NCI-H2107 treated with DMSO at 0.1 percent for 48 hours (cell line): ENCODE measurements at regions not wholly inside any gene's neighbourhood (a gene's known extent, or its start where the extent isn't known, plus 50 kb on each side); places are given as distances from the start of the nearest gene placed in this dataset.

Experiments used
- DNase-seq: peaks from one replicate; lab custom pipeline; 2025; ENCODE audit not compliant: unreplicated experiment; lab: John Stamatoyannopoulos, UW

DNA sequence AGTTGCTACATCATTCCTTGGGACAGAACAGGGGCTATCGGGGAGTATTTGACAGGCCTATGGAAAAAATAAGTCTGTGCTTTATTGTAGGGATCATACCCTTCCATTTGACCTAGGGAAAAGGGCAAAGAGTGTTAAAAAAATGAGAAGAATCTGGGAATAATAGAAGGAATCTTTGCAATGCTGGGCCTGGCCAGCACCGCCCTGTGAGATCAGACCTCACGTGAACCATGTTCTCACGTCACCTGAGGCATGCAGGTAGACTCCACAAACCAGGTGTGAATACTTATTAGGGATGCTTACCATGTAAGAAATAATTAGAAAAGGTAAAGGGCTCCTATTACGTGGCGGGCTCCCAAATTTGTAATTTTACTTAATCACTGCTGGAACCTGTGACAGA lies 177.5 kb upstream of the GATA6 start:
- DNase-seq, result no peak

DNA sequence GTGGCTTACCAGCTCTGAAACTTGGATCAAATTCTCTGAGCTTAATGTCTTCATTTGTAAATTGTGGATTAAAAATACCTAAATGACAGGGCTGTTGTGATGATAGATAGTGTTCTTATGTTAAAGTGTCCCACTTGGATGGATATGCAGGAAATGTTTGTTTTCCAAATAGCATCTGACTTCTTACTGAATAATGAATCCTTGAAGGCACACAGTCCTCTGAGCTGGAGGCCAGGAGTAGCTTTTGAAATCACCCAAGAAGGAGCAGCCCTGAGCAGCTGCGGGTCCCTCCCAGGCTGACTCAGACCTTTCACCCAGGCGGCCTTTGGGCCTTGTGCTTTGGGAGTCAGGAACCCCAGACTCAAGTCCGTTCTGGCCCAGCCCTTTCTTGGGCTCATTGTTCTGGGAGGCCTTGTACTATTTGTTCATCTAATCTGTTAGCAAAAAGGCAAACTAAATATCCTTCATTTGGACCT lies 173.0 kb upstream of the GATA6 start:
- DNase-seq, result no peak

DNA sequence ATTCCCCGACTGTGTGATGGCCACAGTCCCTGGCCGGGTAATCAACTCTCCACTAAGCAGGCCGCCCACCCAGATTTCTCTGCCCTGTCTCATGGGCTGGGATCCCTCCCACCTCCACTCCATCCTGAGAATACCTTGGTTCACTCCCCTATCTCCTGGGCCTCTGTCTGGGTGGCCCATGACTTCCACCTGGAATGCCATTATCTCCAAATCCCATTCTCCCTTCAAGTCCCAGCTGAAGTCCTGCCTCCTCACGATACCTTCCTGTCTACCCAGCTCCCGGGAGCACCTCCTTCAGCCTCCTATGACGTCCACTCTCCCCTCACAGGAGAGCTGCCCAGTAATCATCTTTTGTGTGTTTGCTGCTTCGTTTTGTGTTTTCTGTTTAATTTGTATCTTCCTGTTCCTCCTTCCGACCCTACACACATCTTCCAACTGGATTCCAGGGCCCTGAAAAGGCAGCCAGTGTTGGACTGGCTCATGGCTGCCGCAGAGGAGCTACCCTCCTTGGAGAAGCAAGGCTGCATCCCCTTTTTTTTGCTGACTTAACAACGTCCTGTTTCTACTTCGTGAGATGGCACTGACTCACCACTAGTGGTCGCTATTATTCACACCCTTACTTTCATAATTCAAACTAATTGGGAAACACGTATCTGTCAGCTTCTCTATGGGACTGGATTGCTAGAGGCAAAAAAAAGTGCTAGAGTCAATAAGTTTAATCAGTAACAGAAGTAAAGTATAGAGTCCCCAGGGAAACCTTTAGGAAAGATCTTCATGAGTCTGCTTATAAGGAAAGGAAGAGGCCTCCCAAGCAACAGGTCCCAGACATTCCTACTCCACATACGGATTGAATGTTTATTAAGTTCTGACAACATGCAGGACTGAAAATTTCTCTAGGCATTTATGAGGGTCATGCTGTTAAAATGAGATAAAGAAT lies 171.9 kb upstream of the GATA6 start:
- peak; percentile 1 for DNase-seq

DNA sequence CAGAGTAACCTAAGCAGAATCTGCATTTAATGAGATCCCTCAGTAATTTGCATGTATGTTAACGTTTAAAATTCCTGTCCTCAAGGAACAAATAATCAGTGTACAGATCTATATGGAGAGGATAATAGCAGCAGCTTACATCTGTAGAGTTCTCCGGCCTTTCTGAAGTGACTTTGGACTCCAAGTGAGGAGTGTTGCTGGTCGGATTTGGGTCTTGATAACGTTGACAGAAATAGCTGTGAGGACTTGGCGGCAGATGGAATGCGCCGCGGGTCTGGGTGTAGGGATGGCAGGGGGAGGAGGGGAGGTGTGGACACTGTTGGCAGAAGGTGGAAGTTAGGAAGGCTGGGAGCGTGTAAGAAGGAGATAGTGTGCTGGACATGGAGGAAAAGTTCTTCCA lies 170.9 kb upstream of the GATA6 start:
- no peak for DNase-seq

DNA sequence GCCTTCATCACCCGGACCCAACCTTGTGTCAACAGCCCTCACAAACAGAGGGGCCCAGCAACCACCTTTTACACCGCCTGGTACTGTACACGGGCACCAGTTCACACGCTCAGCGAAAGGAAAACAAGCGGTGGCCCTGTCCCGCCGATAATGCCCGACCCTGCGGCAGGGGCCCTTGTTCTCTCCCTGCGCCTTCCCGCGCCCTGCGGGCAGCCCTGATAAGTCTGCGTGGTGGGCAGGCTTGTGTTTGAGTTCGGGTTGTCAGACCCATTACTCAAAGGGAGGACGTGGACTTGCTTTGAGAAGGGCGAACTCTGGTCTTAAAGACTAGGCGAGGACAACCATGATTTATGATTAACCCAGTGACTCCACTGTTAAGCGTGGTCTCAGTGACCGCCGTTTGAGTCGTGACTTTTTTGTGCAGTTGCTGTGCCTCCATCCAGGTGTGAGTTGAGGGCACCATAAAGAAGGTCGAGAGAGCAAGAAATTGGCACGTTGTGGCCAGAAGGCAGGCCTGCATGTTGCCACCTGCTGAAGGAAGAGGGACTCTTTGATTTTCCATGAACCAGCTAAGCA lies 167.4 kb upstream of the GATA6 start:
- DNase-seq, result no peak

DNA sequence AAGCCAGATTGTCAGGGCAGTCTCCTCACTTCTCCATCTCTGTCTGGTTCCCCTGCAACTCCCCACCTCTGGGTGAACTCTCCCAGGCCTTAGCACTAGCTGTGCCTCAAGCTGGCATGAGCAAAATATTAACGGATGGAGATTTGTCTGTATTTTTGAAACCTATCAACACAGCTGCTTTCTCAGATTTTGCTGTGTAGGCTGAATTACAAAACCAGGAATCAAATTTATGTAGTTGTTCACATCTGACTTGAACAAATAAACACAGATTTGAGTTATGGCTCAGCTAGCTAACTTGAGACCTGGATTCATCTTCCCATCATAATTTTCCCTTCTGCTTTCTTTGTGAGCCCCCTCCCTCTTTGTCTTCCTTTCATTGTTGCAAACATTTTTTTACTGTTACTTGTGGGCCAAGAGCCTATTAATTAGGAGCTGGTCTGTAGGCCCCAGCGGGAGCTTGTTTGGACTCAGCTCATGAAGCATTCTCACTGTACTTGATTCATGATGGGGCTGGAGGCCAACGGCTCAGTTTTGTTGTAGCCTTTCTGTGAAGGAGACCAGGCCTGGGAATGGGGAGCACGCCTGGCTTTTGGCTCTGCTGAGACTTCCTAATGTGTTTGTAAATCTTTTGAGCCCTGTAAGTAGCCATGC lies 164.1 kb upstream of the GATA6 start:
- DNase-seq, result no peak

DNA sequence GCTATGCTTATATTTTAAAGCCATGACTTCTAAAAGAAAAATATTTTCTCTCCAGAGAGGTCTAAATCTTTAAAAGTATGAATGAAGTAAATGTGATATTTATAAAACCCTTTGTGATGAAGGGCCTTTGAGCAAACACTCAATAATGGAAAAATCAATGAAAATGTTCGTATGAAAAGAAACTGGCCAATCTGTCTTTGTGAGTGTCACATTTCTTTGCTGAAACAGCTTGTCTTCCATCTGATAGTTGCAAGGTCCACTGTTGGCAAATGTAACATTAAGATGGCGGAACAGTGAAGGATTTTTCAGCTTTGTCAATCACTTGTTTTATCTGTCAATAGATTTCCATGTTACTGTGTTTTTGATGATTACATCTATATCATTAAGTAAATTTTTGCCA lies 162.9 kb upstream of the GATA6 start:
- no peak for DNase-seq

DNA sequence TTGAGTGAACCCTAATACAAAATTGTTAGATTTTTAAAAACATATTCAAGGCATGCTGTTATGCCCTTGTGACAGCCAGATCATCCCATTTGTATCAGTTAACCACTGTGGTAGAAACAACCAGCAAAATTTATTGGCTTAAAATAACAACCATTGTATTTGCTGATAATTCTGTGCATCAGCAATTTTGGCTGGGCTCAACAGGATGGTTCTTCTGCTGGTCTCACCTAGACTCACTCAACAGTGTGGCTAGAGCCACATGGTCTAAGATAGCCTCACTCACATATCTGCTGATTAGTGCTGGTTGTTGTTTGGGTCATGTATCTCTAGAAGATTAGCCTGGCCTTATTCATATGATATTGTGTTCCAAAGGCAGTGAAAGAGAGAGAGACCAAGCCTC lies 160.1 kb upstream of the GATA6 start:
- DNase-seq, result no peak

DNA sequence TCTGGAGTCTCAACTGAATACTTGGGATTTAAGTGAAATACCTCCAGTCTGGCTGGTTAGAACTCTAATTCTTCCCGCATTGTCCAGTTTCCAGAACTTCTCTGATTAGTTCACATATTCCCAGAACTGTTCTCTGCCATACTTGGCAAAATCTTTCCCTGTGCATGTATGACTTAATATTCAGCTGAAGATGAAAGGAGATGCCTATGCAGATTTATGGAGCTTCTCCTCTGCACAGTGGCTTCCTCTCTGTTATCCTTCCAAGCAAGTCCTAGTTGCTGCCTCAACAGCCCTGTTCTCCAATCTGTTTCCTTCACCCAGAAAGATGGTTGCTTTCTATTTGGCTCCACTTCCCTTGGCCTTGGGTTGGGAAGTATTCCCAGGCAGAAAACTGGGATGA lies 155.4 kb upstream of the GATA6 start:
- DNase-seq, result no peak

DNA sequence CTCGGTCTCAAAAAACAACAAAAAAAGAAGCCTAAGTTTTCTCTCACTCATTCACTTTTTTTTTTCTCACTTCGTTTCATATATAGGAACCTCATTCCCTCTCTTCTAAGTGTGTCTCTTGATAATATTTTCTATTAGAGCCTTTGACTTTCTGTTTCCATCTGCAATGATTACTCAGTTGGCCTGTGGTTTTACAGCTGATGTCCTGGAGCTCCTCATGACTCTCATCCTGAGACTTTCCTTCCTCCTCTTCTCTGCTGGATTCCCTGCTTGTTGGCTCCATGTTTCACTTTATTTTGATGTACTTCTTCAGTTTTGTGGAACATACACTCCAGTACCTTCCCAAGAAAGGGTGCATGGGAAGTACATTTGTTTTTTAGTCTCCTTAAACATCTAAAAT lies 154.2 kb upstream of the GATA6 start:
- DNase-seq, result no peak

DNA sequence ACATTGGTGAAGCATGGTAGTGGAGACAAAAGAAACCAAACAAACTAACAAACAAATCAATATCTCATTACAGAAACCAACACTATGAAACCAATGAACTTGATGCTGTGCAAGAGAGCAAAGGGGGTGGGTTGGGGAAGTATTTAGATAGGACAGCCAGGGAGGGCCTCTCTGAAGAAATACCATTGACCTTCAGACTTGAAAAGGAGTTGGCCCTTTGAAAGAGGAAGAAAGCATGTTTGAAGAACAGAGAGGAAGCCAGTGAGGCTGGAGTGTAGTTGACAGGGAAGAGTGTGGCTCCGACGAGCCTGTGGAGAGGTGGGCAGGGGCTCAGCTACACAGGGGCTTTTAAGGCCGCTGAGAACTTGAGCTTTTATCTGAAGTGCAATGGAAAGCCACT lies 151.0 kb upstream of the GATA6 start:
- no peak for DNase-seq

DNA sequence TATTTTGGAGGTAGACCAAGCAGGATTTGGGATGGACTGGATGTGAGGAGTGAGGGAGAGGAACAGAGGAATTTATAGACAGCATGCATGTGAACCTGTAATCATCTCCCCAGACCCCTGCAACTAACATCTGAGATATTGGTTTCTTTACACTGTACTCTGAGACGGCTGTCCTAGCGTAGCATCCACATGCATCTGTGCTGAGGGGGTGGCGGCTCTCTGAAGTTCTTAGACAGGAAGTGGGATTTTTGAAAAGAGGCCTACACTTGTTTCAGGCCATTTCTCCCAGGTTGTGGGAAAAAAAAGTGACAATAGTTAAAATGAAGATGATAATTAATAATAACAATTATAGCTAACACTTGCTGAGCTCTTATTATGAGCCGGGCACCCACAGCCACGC lies 150.2 kb upstream of the GATA6 start:
- no peak for DNase-seq

DNA sequence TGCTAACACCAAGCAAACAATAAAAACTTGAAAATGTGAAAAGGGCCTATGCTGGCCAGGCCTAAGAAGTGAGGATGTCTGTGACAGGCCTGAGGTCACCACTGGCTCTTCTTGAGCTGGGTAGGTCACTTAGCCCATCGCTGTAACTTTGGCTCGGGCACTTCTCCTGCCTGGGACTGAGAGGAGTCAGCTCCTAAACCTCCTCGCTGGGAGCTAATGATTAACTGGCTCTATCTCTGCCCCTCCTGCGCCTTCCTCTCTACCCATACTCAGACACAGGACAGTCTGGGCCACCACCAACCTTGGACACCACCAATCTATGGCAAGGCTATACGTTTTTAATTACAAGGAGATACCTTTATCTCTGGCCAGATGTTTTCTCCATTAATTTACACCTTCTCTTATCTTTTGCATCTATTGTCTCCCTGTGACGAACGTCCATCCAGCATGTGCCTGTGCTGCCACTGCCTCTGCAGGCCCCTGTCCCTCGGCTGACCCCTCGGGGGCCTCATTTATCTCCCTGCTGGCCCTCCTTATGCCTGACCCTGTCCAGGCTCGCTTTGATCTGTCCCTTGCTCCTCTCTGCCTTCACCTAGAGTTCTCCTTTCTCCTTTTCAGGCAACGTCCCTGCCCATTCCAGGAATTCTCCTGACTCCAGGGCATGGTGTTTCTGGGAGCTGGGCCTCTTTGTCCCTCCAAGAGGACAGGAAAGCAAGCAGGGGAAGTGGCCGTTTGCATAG lies 149.1 kb upstream of the GATA6 start:
- no peak for DNase-seq

DNA sequence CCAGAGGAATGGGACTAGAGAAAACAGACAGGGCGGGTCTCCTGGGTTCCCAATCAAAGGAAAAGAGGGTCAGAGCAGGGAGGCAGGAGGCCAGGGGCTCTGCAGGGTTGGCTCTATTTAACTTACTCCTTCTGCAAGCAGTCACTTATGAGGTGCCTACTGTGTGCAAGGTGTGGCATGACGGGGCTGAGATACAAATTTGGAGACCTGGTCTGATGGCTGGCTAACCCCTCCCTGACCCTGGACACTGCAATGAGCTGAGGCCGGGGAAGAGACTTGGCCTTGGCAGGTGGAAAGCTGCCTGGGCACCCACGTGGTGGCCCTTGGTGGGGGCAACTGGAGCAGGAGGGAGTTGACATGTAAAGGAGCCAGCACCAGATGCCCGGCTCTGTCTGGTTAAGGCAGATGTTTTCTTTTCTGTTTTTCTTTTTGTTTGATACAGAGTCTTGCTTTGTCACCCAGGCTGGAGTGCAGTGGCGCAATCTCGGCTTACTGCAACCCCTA lies 148.5 kb upstream of the GATA6 start:
- no peak for DNase-seq

DNA sequence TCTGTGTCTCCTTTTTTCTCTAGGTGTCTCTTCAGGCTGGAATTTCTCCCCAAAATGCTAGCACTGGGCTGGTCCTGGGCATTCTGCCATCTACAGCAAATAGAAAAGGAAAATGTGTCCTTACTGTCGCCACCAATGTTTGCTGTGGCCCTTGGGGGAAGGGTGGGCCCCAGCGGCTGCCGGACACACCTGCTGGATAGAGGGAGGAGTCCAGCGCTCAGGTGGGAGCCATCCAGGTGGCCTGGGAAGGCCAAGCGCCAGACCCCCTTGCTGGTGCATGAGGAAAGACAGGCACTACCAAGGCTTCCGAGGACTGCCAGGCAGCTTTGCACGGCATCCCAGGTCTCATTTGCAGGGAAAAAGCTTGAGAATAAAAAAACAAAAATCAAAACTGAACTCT lies 147.7 kb upstream of the GATA6 start:
- no peak for DNase-seq

DNA sequence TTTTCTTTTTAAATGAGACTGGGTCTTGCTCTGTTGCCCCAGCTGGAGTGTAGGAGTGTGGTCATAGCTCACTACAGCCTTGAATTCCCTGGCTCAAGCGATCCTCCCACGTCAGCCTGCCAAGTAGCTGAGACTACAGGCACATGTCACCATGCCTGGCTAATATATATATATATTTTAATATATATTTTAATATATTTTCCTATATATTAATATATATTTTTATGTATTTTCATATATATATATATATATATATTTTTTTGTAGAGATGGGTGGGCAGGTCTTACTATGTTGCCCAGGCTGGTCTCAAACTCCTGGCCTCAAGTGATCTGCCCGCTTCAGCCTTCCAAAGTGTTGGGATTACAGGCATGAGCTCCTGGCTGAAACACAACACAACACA lies 144.5 kb upstream of the GATA6 start:
- DNase-seq, result no peak

DNA sequence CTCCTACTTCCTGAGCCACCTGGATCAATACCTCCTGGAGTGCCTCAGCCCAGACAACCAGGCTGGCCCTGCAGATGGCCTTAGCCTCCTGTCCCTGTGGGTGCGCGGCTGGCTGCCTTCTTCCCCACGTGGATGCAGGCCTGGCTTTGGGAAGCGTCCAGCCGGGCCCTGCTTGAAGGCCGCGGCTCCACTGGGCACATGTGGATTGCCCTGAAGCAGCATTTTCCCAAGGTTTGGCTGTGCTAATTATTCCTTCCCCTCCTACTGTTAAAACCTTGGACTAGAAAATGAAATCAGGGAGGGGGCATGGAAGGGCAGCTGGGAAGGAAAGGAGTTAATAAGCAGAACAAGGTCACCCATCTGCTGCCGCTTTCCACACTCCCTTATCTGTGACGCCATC lies 143.0 kb upstream of the GATA6 start:
- DNase-seq, result no peak

DNA sequence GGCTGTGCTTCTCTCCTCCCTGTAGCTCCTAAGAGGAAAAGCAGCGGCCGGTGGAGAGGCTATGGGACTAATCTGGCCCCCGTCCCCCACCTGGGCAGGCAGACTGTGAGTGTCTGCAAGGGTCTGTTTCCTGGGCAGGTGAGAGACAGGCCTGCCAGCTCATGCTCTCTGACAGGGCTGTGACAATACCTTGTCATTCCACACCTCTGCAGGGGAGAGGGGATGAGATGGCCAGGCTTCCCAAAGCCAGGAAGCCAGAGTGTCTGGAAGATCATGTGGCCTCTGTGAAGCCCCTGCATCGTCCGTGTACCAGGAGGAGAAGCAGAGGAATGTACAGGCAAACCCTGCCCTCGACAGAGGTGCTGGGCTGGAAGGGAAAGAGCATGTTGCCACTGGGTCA lies 142.5 kb upstream of the GATA6 start:
- DNase-seq, result no peak

DNA sequence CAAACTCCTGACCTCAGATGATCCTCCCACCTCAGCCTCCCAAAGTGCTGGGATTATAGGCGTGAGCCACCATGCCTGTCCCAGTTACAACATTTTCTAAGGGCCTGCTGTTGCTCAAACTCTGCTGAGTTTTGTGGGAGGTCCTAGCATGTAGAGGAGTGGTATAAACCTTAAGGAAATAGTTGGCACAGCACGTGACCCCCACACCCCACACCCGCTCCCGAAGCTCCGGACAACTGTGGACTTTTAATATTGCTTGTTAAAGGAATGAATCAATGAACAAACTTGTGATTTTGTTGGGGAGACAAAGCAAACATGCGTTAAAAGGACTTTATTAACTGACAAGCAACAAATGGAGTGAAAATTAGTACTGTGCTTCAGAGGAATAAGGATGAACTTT lies 137.8 kb upstream of the GATA6 start:
- DNase-seq, result no peak

DNA sequence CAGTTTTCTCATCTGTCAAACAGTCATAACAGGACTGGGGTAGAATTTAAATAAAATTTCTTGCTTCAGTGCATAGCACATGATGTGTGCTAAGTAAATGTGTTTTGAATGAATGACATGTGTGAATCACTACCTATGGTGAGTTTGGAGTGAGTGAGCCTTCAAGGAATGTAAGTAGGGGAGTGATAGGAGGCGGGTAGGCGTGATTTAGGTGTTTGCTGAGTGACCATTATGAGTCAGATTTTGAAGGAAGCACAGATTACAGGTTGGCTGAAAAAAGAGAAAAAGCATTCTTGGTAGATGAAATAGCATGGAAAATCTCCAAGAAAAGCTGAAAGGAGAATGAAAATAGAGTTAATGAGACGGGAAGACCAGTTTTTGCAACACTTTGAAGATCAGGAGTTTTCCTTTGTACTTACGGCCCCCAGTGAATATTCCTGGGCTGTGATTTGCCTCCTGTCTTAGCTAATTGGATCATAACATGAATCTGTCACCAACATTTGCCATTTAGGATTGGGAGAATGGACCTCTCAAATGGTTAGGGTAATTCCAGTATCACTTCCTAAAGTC lies 136.9 kb upstream of the GATA6 start:
- DNase-seq, result no peak

DNA sequence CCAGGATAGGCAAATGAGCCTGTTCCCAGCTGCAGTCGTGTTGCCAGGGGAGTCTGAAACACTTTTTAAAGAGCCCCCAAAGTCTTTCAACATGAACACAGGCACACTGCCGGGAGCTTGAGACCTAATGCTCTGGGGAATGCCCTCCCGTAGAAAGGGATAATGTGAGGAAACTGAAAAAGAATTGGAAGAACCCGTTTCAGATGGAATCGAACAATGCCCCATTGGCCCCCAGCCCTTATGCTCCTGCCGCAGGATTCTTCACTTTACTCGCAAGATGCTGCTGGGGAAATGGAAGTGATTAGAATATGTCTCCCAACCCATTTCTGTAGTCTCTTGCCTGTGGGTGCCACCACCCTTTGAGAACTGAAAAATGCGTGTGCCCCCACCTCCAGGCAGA lies 136.3 kb upstream of the GATA6 start:
- DNase-seq, result no peak
